ENCODE measurements at regions not wholly inside any gene's neighbourhood (a gene's known extent, or its start where the extent isn't known, plus 50 kb on each side); places are given as distances from the start of the nearest gene placed in this dataset.

DNA sequence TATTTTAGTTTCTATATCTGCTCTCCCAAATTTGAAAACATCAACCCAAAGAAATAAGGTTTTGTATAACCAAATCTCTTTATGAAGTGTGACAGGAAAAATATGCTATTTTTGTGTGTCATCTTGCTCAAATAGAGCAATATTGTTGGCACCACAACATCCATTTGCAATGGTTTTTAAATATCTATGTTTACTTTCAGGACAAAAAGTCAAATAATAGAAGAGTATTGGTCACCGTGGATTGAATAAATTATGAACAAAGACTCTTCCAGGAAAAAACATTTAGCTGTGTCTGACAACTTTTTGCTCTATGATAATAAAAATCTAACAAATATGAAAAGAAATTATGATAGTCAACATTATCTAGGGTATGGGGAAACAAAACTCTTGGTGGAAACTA lies 439.2 kb downstream of the BTG1 start:
- TF ChIP-seq, protein P1, sequence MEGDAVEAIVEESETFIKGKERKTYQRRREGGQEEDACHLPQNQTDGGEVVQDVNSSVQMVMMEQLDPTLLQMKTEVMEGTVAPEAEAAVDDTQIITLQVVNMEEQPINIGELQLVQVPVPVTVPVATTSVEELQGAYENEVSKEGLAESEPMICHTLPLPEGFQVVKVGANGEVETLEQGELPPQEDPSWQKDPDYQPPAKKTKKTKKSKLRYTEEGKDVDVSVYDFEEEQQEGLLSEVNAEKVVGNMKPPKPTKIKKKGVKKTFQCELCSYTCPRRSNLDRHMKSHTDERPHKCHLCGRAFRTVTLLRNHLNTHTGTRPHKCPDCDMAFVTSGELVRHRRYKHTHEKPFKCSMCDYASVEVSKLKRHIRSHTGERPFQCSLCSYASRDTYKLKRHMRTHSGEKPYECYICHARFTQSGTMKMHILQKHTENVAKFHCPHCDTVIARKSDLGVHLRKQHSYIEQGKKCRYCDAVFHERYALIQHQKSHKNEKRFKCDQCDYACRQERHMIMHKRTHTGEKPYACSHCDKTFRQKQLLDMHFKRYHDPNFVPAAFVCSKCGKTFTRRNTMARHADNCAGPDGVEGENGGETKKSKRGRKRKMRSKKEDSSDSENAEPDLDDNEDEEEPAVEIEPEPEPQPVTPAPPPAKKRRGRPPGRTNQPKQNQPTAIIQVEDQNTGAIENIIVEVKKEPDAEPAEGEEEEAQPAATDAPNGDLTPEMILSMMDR (conservative IDR thresholded peaks at IDR 0.05): no peak
- TF ChIP-seq EZH2 (IDR thresholded peaks at IDR 0.05; ENCODE audit: low read depth): no peak

All from PC-9 (cell line).